IMR-90 (cell line): ENCODE measurements at regions not wholly inside any gene's neighbourhood (a gene's known extent, or its start where the extent isn't known, plus 50 kb on each side); places are given as distances from the start of the nearest gene placed in this dataset.
A peak's percentile ranks its signal among the peaks of the same experiment; 100 is the strongest.

Source experiments
- ATAC-seq: fragments of 200-7000 bp; cut with Tn5 transposase; 2 replicates; pipeline ENCODE4 v1.9.1; 2020; ENCODE audit warnings: low read depth, mild to moderate bottlenecking, moderate library complexity
- BruUV-seq: library from RNA; stranded (reverse); fragments of 400-500 nt; replicated peaks from 2 replicates; lab custom pipeline; 2021; lab: Mats Ljungman, UMichigan
- CTCF ChIA-PET: fragments of 300-600 bp; formaldehyde crosslinking; extraction: SDS; loops from one replicate; lab custom pipeline; 2021; ENCODE audit warnings: antibody characterized with exemption; lab: Yijun Ruan, JAX
- POLR2A ChIA-PET: fragments of 300-600 bp; sonication (Branson Sonifier 250); formaldehyde crosslinking; loops from one replicate; lab custom pipeline; 2022; ENCODE audit warnings: antibody characterized with exemption; ENCODE audit not compliant: unreplicated experiment; lab: Charles Lee
- DNase-seq: peaks from one replicate; pipeline ENCODE4 v3.0.0; 2013
- H2AFZ ChIP-seq: replicated peaks from 2 replicates; pipeline ENCODE3; 2013; ENCODE audit warnings: low read length, mild to moderate bottlenecking; ENCODE audit not compliant: poor library complexity
- H2AK5ac ChIP-seq: 2 replicates; pipeline ENCODE4 v1.6.1; 2013; ENCODE audit warnings: low read depth, low read length, inconsistent platforms
- H2AK9ac ChIP-seq: replicated peaks from 2 replicates; pipeline ENCODE3; 2013; ENCODE audit warnings: mild to moderate bottlenecking, low read depth, low read length, moderate library complexity; ENCODE audit not compliant: poor library complexity
- H2BK120ac ChIP-seq: 2 replicates; pipeline ENCODE4 v1.6.1; 2013; ENCODE audit warnings: low read depth, low read length, inconsistent platforms
- H2BK15ac ChIP-seq: 3 replicates; pipeline ENCODE4 v1.6.1; 2013; ENCODE audit warnings: low read depth, low read length, inconsistent platforms
- H2BK20ac ChIP-seq: 2 replicates; pipeline ENCODE4 v1.6.1; 2013; ENCODE audit warnings: low read depth, mild to moderate bottlenecking, inconsistent platforms, low read length, moderate library complexity
- H2BK5ac ChIP-seq: 2 replicates; pipeline ENCODE4 v1.6.1; 2013; ENCODE audit warnings: mild to moderate bottlenecking, low read depth, low read length, inconsistent platforms; ENCODE audit not compliant: poor library complexity, severe bottlenecking
- H3K14ac ChIP-seq: replicated peaks from 2 replicates; pipeline ENCODE4 v1.6.1; 2013; ENCODE audit warnings: low read depth, low read length, inconsistent platforms
- H3K18ac ChIP-seq: 2 replicates; pipeline ENCODE4 v1.6.1; 2013; ENCODE audit warnings: low read depth, low read length, control low read depth
- H3K23ac ChIP-seq: 2 replicates; pipeline ENCODE4 v1.6.1; 2013; ENCODE audit warnings: low read depth, low read length, inconsistent platforms
- H3K27ac ChIP-seq: 2 replicates; pipeline ENCODE4 v1.5.1; 2013; ENCODE audit warnings: mild to moderate bottlenecking, control low read depth, low read length; ENCODE audit not compliant: insufficient read depth
- H3K27me3 ChIP-seq: 2 replicates; pipeline ENCODE4 v1.6.1; 2013; ENCODE audit warnings: low read length; ENCODE audit not compliant: control insufficient read depth, insufficient read depth
- H3K36me3 ChIP-seq: 2 replicates; pipeline ENCODE4 v1.6.1; 2013; ENCODE audit warnings: low read length, mixed read lengths; ENCODE audit not compliant: control insufficient read depth, insufficient read depth
- H3K4ac ChIP-seq: 2 replicates; pipeline ENCODE4 v1.6.1; 2013; ENCODE audit warnings: low read depth, low read length, inconsistent platforms
- H3K4me1 ChIP-seq: 2 replicates; pipeline ENCODE4 v1.6.1; 2013; ENCODE audit warnings: low read length, mixed read lengths; ENCODE audit not compliant: control insufficient read depth, insufficient read depth
- H3K4me2 ChIP-seq: 2 replicates; pipeline ENCODE4 v1.6.1; 2013; ENCODE audit warnings: low read depth, mild to moderate bottlenecking, control low read depth, low read length, moderate library complexity
- H3K4me3 ChIP-seq: 2 replicates; pipeline ENCODE4 v1.5.1; 2013; ENCODE audit warnings: low read depth, mild to moderate bottlenecking, control low read depth, low read length, moderate library complexity; ENCODE audit not compliant: insufficient read depth
- H3K56ac ChIP-seq: 2 replicates; pipeline ENCODE4 v1.6.1; 2013; ENCODE audit warnings: low read length, inconsistent platforms; ENCODE audit not compliant: insufficient read depth; ENCODE audit errors: extremely low read depth
- H3K79me1 ChIP-seq, 2 experiments: 2 replicates each; pipeline ENCODE4 v1.6.1; 2013; ENCODE audit warnings: low read length in 2 of 2, inconsistent platforms in 1 of 2, low read depth in 1 of 2
- H3K9ac ChIP-seq: 2 replicates; pipeline ENCODE4 v1.6.1; 2013; ENCODE audit warnings: low read depth, low read length, control low read depth
- H3K9me1 ChIP-seq: 2 replicates; pipeline ENCODE4 v1.6.1; 2013; ENCODE audit warnings: low read length, inconsistent platforms; ENCODE audit not compliant: insufficient read depth
- H3K9me3 ChIP-seq: 2 replicates; pipeline ENCODE4 v1.6.1; 2013; ENCODE audit warnings: low read length; ENCODE audit not compliant: control insufficient read depth, insufficient read depth
- H4K20me1 ChIP-seq: 2 replicates; pipeline ENCODE4 v1.6.1; 2013; ENCODE audit warnings: low read length, inconsistent platforms; ENCODE audit not compliant: insufficient read depth
- H4K5ac ChIP-seq: 2 replicates; pipeline ENCODE4 v1.6.1; 2013; ENCODE audit warnings: mild to moderate bottlenecking, low read depth, low read length, control low read depth
- H4K8ac ChIP-seq, 2 experiments: 2 replicates each; pipeline ENCODE4 v1.6.1; 2013; ENCODE audit warnings: low read depth in 2 of 2, low read length in 2 of 2, control low read depth in 1 of 2, inconsistent platforms in 1 of 2
- H4K91ac ChIP-seq: 2 replicates; pipeline ENCODE4 v1.6.1; 2013; ENCODE audit warnings: low read depth, low read length, inconsistent platforms; ENCODE audit not compliant: insufficient read depth
- BHLHE40 ChIP-seq: fragments of 150-350 bp; IDR thresholded peaks from 2 replicates; pipeline ENCODE4 v1.6.1; 2016; ENCODE audit warnings: mild to moderate bottlenecking, low read depth, low read length
- CEBPB ChIP-seq: IDR thresholded peaks from 2 replicates; pipeline ENCODE4 v1.6.1; 2012; ENCODE audit warnings: low read depth, low read length, improper control_type of control experiment
- CHD1 ChIP-seq: IDR thresholded peaks from 2 replicates; pipeline ENCODE4 v1.6.1; 2012; ENCODE audit warnings: low read depth, low read length, improper control_type of control experiment
- CTCF ChIP-seq: conservative IDR thresholded peaks from 2 replicates; pipeline ENCODE4 v1.5.1; 2012; ENCODE audit warnings: mild to moderate bottlenecking, low read depth, low read length, improper control_type of control experiment
- ELK1 ChIP-seq: fragments of 150-350 bp; IDR thresholded peaks from 2 replicates; pipeline ENCODE4 v1.6.1; 2016; ENCODE audit warnings: low read depth, mild to moderate bottlenecking, low read length, moderate library complexity, borderline replicate concordance
- FOS ChIP-seq: fragments of 150-350 bp; IDR thresholded peaks from 2 replicates; pipeline ENCODE4 v1.6.1; 2016; ENCODE audit warnings: low read depth, low read length
- MAFK ChIP-seq: IDR thresholded peaks from 2 replicates; pipeline ENCODE4 v1.6.1; 2012; ENCODE audit warnings: low read depth, low read length, improper control_type of control experiment
- MAZ ChIP-seq: IDR thresholded peaks from 2 replicates; pipeline ENCODE4 v1.6.1; 2012; ENCODE audit warnings: low read depth, mild to moderate bottlenecking, low read length, improper control_type of control experiment, moderate library complexity, borderline replicate concordance
- MXI1 ChIP-seq: IDR thresholded peaks from 2 replicates; pipeline ENCODE4 v1.6.1; 2012; ENCODE audit warnings: low read depth, mild to moderate bottlenecking, low read length, moderate library complexity, borderline replicate concordance
- NFE2L2 ChIP-seq: fragments of 150-350 bp; IDR thresholded peaks from 2 replicates; pipeline ENCODE4 v1.6.1; 2016; ENCODE audit warnings: low read depth, mild to moderate bottlenecking, low read length
- POLR2A ChIP-seq: IDR thresholded peaks from 2 replicates; pipeline ENCODE4 v1.6.1; 2012; ENCODE audit warnings: mild to moderate bottlenecking, low read depth, low read length
- RAD21 ChIP-seq: IDR thresholded peaks from 2 replicates; pipeline ENCODE4 v1.6.1; 2012; ENCODE audit warnings: low read length, improper control_type of control experiment
- RCOR1 ChIP-seq: IDR thresholded peaks from 2 replicates; pipeline ENCODE4 v1.6.1; 2012; ENCODE audit warnings: mild to moderate bottlenecking, low read length, improper control_type of control experiment; ENCODE audit not compliant: insufficient replicate concordance
- RFX5 ChIP-seq: IDR thresholded peaks from 2 replicates; pipeline ENCODE4 v1.8.0; 2012; ENCODE audit warnings: low read depth, mild to moderate bottlenecking, low read length, moderate library complexity
- SMC3 ChIP-seq: fragments of 150-350 bp; IDR thresholded peaks from 2 replicates; pipeline ENCODE4 v1.6.1; 2016; ENCODE audit warnings: low read depth, mild to moderate bottlenecking, antibody characterized with exemption, low read length, moderate library complexity
- USF2 ChIP-seq: fragments of 150-350 bp; IDR thresholded peaks from 2 replicates; pipeline ENCODE4 v1.6.1; 2017; ENCODE audit warnings: mild to moderate bottlenecking, antibody characterized with exemption, low read length, low read depth
- WGBS, 2 experiments: methylation state at CpG; one replicate each; pipeline versions ENCODE4 v1.1.5 to v1.1.7; 2013; ENCODE audit warnings: missing lambda C conversion rate in 2 of 2; ENCODE audit not compliant: insufficient read length in 1 of 2; ENCODE audit errors: extremely low coverage in 2 of 2; 5-methylcytosine and 5-hydroxymethylcytosine counted together
- dilution Hi-C: fragments of 300-500 bp; cut with HindIII; formaldehyde crosslinking; loops from one replicate; pipeline ENCODE4 v1.14.3; 2018; ENCODE audit warnings: low sequenced_read_pairs; ENCODE audit not compliant: unreplicated experiment
- in situ Hi-C: fragments of 300-500 bp; cut with MboI; formaldehyde crosslinking; loops from 3 replicates; pipeline ENCODE4 v1.14.3; 2019; ENCODE audit warnings: low sequenced_read_pairs, inconsistent platforms, mixed read lengths
- intact Hi-C: fragments of 100-400 bp; cut with micrococcal nuclease; formaldehyde crosslinking; loops from 2 replicates; pipeline ENCODE4 v1.10.0; 2022

- in situ Hi-C loops = no loop called here
Observed at GRCh38 chr2:30366199-30366691, 80.8 kb upstream of the LCLAT1 start.

More at GRCh38 chr2:30366199-30366691, 80.8 kb upstream of the LCLAT1 start:
- CTCF ChIA-PET = interaction anchor here (0.6 kb wide), 1 partner anchor 1152 kb away, joined by 3 read pairs; no protein-coding TSS in a partner anchor
- ATAC-seq (no peak), DNase-seq (peak; percentile 68)
- intact Hi-C loops (no loop called here), dilution Hi-C loops (no loop called here)
- H4K5ac ChIP-seq = peak overlapping the region; percentile 92
- H3K4ac ChIP-seq = peak overlapping the region; percentile 100
- H4K20me1 ChIP-seq = no peaks in the 10 kb centered on the region
- H3K79me1 ChIP-seq = peaks cover 0 to 37% of the 10 kb centered on the region in 2 experiments; a peak in 3 of 4 replicates
- H2AK9ac ChIP-seq = peak overlapping the region; percentile 74
- H3K4me1 ChIP-seq = peaks cover 37% of the 10 kb centered on the region
- peak overlapping the region; percentile 99 for H2BK15ac ChIP-seq
- peak overlapping the region; percentile 96 for H2BK5ac ChIP-seq
- no peaks in the 10 kb centered on the region for H3K36me3 ChIP-seq
- no TSS peak for BruUV-seq
- H3K23ac ChIP-seq = peak overlapping the region; percentile 82
- TF ChIP-seq RCOR1 (no peak), SMC3 (no peak), USF2 (no peak), CEBPB (no peak), MAZ (no peak), MXI1 (no peak), POLR2A (no peak), ELK1 (no peak), BHLHE40 (no peak), RFX5 (no peak), MAFK (no peak), CTCF (no peak), NFE2L2 (no peak), RAD21 (no peak), CHD1 (no peak), FOS (no peak)
- H3K14ac ChIP-seq = peak overlapping the region; percentile 97
- H3K4me2 ChIP-seq = no peak overlapping the region
- no peaks in the 10 kb centered on the region for H3K27me3 ChIP-seq
- peak overlapping the region; percentile 99 for H2AK5ac ChIP-seq
- no peak overlapping the region for H3K4me3 ChIP-seq
- H2AFZ ChIP-seq = peak overlapping the region; percentile 76
- H3K9me3 ChIP-seq = peaks cover 2% of the 10 kb centered on the region; the same call in 1 of the 2 replicates
- WGBS, 2 experiments = 58% methylated on average over 3 of the region's 10 CpGs; no CpG with 5 or more reads in 1 of the 2 experiments
- peaks cover 44% of the 10 kb centered on the region for H3K9me1 ChIP-seq
- peak overlapping the region; percentile 69 to 94 for H4K8ac ChIP-seq
- H2BK20ac ChIP-seq = peak overlapping the region; percentile 100
- H4K91ac ChIP-seq = peak overlapping the region; percentile 99
- peak overlapping the region; percentile 88 for H3K18ac ChIP-seq
- peak overlapping the region; percentile 65 for H3K56ac ChIP-seq
- peak overlapping the region; percentile 44 for H3K27ac ChIP-seq
- H2BK120ac ChIP-seq = peak overlapping the region; percentile 100
- no peak overlapping the region; the same call in 1 of the 2 replicates for H3K9ac ChIP-seq
- POLR2A ChIA-PET = no interaction called here
